ENCODE measurements at regions not wholly inside any gene's neighbourhood (a gene's known extent, or its start where the extent isn't known, plus 50 kb on each side); places are given as distances from the start of the nearest gene placed in this dataset.

DNA sequence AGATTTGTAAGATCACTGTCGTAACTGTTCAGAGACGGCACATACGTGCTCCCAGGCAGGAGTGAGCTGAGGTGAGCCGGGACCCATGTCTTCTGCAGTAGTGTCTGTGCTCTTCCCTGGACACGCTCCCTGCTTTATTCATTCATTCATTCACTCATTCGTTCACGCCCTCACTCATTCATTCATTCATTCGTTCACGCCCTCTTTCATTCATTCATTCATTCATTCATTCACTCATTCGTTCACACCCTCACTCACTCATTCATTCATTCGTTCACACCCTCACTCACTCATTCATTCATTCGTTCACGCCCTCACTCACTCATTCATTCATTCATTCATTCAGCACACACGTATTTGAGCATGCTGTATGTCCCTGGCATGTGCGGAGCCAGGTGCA, 207.0 kb downstream of the GLI2 start:
- TF ChIP-seq POLR2AphosphoS5 (IDR thresholded peaks at IDR 0.05; ENCODE audit: low read depth, low read length) = no peak
- TF ChIP-seq TAF1 (IDR thresholded peaks at IDR 0.05; ENCODE audit: low read depth, low read length) = no peak
- TF ChIP-seq POLR2A (IDR thresholded peaks at IDR 0.05; ENCODE audit: low read depth, low read length) = no peak
